ENCODE measurements at regions not wholly inside any gene's neighbourhood (a gene's known extent, or its start where the extent isn't known, plus 50 kb on each side); places are given as distances from the start of the nearest gene placed in this dataset.

GRCh38 chr15:47950447-47950846 lies 170.3 kb upstream of the SLC24A5 start:
- H3K4me3 ChIP-seq (replicated peaks in 1 of 3; ENCODE audit: low read depth in 2 of 3, low read length in 3 of 3) = no peak overlapping the region
- H3K9me3 ChIP-seq (replicated peaks in 1 of 2; ENCODE audit: control insufficient read depth in 1 of 2, insufficient read depth in 1 of 2, low read length in 2 of 2) = no peaks in the 10 kb centered on the region
- intact Hi-C loops (cut with micrococcal nuclease) = no loop called here
- peaks cover 5 to 7% of the 10 kb centered on the region in 2 donors for H3K4me1 ChIP-seq (ENCODE audit: control insufficient read depth in 1 of 2, insufficient read depth in 2 of 2, low read length in 2 of 2)
- no peak overlapping the region for H3K9ac ChIP-seq (ENCODE audit: insufficient read depth, low read length, poor library complexity, severe bottlenecking)
- 100% methylated on average over 2 of the region's 2 CpGs for WGBS (ENCODE audit: insufficient coverage)
- H3K36me3 Mint-ChIP-seq = no peaks in the 10 kb centered on the region
- H3K27me3 ChIP-seq (ENCODE audit: control insufficient read depth in 2 of 2, insufficient read depth in 2 of 2, low read length in 2 of 2) = no peaks in the 10 kb centered on the region
- peaks cover 7% of the 10 kb centered on the region for H3K4me1 Mint-ChIP-seq
- H3K36me3 ChIP-seq (replicated peaks in 1 of 2; ENCODE audit: control insufficient read depth in 1 of 2, insufficient read depth in 2 of 2, low read length in 2 of 2) = no peaks in the 10 kb centered on the region
- H3K79me2 ChIP-seq (ENCODE audit: insufficient read depth, low read length) = no peaks in the 10 kb centered on the region
- TF ChIP-seq CTCF (IDR thresholded peaks at IDR 0.05) = no peak
- H2AFZ ChIP-seq (ENCODE audit: insufficient read depth, low read depth, low read length, poor library complexity, severe bottlenecking) = no peak overlapping the region
- DNase-seq = no peak
- peaks cover 3 to 6% (median 5%) of the 10 kb centered on the region in 7 donors for H3K9me3 Mint-ChIP-seq
- H3K27ac Mint-ChIP-seq = no peak overlapping the region
- no peak overlapping the region for H3K27ac ChIP-seq (ENCODE audit: low read depth in 1 of 2, low read length in 2 of 2)
- H3K27me3 Mint-ChIP-seq (ENCODE audit: low read depth in 3 of 3) = peaks cover 0 to 6% (median 0%) of the 10 kb centered on the region in 3 donors
- no peaks in the 10 kb centered on the region for H4K20me1 ChIP-seq (ENCODE audit: insufficient read depth, low read length)
- H3K4me3 Mint-ChIP-seq = no peak overlapping the region
- no peak overlapping the region for H3K4me2 ChIP-seq (replicated peaks; ENCODE audit: extremely low read depth, low read length, poor library complexity, severe bottlenecking)

GRCh38 chr15:47951781-47952180 lies 169.0 kb upstream of the SLC24A5 start:
- H3K27ac ChIP-seq (ENCODE audit: low read depth in 1 of 2, low read length in 2 of 2) = no peak overlapping the region
- Mint-ChIP-seq H3K27ac (no peak overlapping the region), H3K4me1 (no peaks in the 10 kb centered on the region), H3K27me3 (ENCODE audit: low read depth in 3 of 3) (peaks cover 0 to 6% (median 3%) of the 10 kb centered on the region in 3 donors), H3K9me3 (peaks cover 3 to 7% (median 5%) of the 10 kb centered on the region in 7 donors), H3K36me3 (no peaks in the 10 kb centered on the region), H3K4me3 (no peak overlapping the region)
- H3K79me2 ChIP-seq (ENCODE audit: insufficient read depth, low read length) = no peaks in the 10 kb centered on the region
- no peaks in the 10 kb centered on the region for H3K4me1 ChIP-seq (ENCODE audit: control insufficient read depth in 1 of 2, insufficient read depth in 2 of 2, low read length in 2 of 2)
- no peak overlapping the region for H3K4me3 ChIP-seq (replicated peaks in 1 of 3; ENCODE audit: low read depth in 2 of 3, low read length in 3 of 3)
- no peaks in the 10 kb centered on the region for H4K20me1 ChIP-seq (ENCODE audit: insufficient read depth, low read length)
- intact Hi-C loops (cut with micrococcal nuclease) = no loop called here
- no peaks in the 10 kb centered on the region for H3K9me3 ChIP-seq (replicated peaks in 1 of 2; ENCODE audit: control insufficient read depth in 1 of 2, insufficient read depth in 1 of 2, low read length in 2 of 2)
- H3K27me3 ChIP-seq (ENCODE audit: control insufficient read depth in 2 of 2, insufficient read depth in 2 of 2, low read length in 2 of 2) = no peaks in the 10 kb centered on the region
- H3K36me3 ChIP-seq (replicated peaks in 1 of 2; ENCODE audit: control insufficient read depth in 1 of 2, insufficient read depth in 2 of 2, low read length in 2 of 2) = no peaks in the 10 kb centered on the region
- no peak overlapping the region for H3K4me2 ChIP-seq (replicated peaks; ENCODE audit: extremely low read depth, low read length, poor library complexity, severe bottlenecking)
- WGBS (ENCODE audit: insufficient coverage) = 100% methylated on average over 2 of the region's 2 CpGs
- TF ChIP-seq CTCF (IDR thresholded peaks at IDR 0.05) = no peak
- DNase-seq = no peak
- H2AFZ ChIP-seq (ENCODE audit: insufficient read depth, low read depth, low read length, poor library complexity, severe bottlenecking) = no peak overlapping the region
- H3K9ac ChIP-seq (ENCODE audit: insufficient read depth, low read length, poor library complexity, severe bottlenecking) = no peak overlapping the region

All from CD14-positive monocyte (primary cell).